H9 (cell line): ENCODE measurements at regions not wholly inside any gene's neighbourhood (a gene's known extent, or its start where the extent isn't known, plus 50 kb on each side); places are given as distances from the start of the nearest gene placed in this dataset.

Source experiments
- DNase-seq: peaks from one replicate; pipeline ENCODE4 v3.0.0-alpha.2; 2017
- H2AFZ ChIP-seq: one replicate; pipeline ENCODE4 v1.6.1; 2013; ENCODE audit warnings: mild to moderate bottlenecking, low read length, control low read depth, moderate library complexity
- H2AK5ac ChIP-seq: 2 replicates; pipeline ENCODE4 v1.6.1; 2013; ENCODE audit warnings: low read length, control low read depth, mixed read lengths; ENCODE audit not compliant: insufficient read length
- H2BK120ac ChIP-seq: one replicate; pipeline ENCODE4 v1.6.1; 2013; ENCODE audit warnings: low read depth, mild to moderate bottlenecking, low read length, control low read depth, inconsistent platforms; ENCODE audit not compliant: poor library complexity, severe bottlenecking
- H2BK12ac ChIP-seq: 2 replicates; pipeline ENCODE4 v1.6.1; 2013; ENCODE audit warnings: low read length, control low read depth, mixed read lengths, low read depth; ENCODE audit not compliant: insufficient read length
- H2BK15ac ChIP-seq: 2 replicates; pipeline ENCODE4 v1.6.1; 2013; ENCODE audit warnings: low read depth, low read length, control low read depth
- H2BK20ac ChIP-seq: one replicate; pipeline ENCODE4 v1.6.1; 2013; ENCODE audit warnings: low read depth, mild to moderate bottlenecking, low read length, control low read depth, inconsistent platforms; ENCODE audit not compliant: poor library complexity, severe bottlenecking
- H2BK5ac ChIP-seq: 2 replicates; pipeline ENCODE4 v1.6.1; 2013; ENCODE audit warnings: low read length, control low read depth, mixed read lengths; ENCODE audit not compliant: insufficient read length
- H3K14ac ChIP-seq: 2 replicates; pipeline ENCODE4 v1.6.1; 2013; ENCODE audit warnings: low read length, control low read depth; ENCODE audit not compliant: insufficient read depth
- H3K18ac ChIP-seq: 2 replicates; pipeline ENCODE4 v1.6.1; 2013; ENCODE audit warnings: low read depth, mild to moderate bottlenecking, mixed read lengths, low read length, control low read depth; ENCODE audit not compliant: insufficient read length
- H3K23ac ChIP-seq: 2 replicates; pipeline ENCODE4 v1.6.1; 2013; ENCODE audit warnings: low read length, control low read depth, mixed read lengths, low read depth; ENCODE audit not compliant: insufficient read length
- H3K23me2 ChIP-seq: 2 replicates; pipeline ENCODE4 v1.6.1; 2013; ENCODE audit warnings: low read depth, mild to moderate bottlenecking, mixed read lengths, low read length, control low read depth; ENCODE audit not compliant: insufficient read length, poor library complexity, severe bottlenecking
- H3K27ac ChIP-seq: 2 replicates; pipeline ENCODE4 v1.5.1; 2013; ENCODE audit warnings: low read length, control low read depth, mixed read lengths, low read depth; ENCODE audit not compliant: insufficient read length
- H3K27me3 ChIP-seq: 2 replicates; pipeline ENCODE4 v1.6.1; 2013; ENCODE audit warnings: low read length, control low read depth, inconsistent platforms; ENCODE audit not compliant: insufficient read depth
- H3K4ac ChIP-seq: 2 replicates; pipeline ENCODE4 v1.6.1; 2013; ENCODE audit warnings: low read depth, mild to moderate bottlenecking, control low read depth, inconsistent platforms, low read length, moderate library complexity
- H3K4me1 ChIP-seq: 2 replicates; pipeline ENCODE4 v1.6.1; 2013; ENCODE audit warnings: low read length, control low read depth, inconsistent platforms; ENCODE audit not compliant: insufficient read depth
- H3K4me2 ChIP-seq: 2 replicates; pipeline ENCODE4 v1.6.1; 2013; ENCODE audit warnings: low read length, control low read depth, mixed read lengths; ENCODE audit not compliant: insufficient read length, insufficient read depth
- H3K56ac ChIP-seq: 2 replicates; pipeline ENCODE4 v1.6.1; 2013; ENCODE audit warnings: low read depth, mild to moderate bottlenecking, mixed read lengths, low read length, control low read depth; ENCODE audit not compliant: insufficient read length
- H3K79me1 ChIP-seq: 2 replicates; pipeline ENCODE4 v1.6.1; 2013; ENCODE audit warnings: low read depth, mild to moderate bottlenecking, moderate library complexity, low read length, control low read depth, inconsistent platforms; ENCODE audit not compliant: insufficient read depth, poor library complexity, severe bottlenecking
- H3K79me2 ChIP-seq: 2 replicates; pipeline ENCODE4 v1.6.1; 2013; ENCODE audit warnings: low read length, control low read depth, inconsistent platforms; ENCODE audit not compliant: insufficient read depth
- H3K9ac ChIP-seq: 2 replicates; pipeline ENCODE4 v1.6.1; 2013; ENCODE audit warnings: low read length, control low read depth, mixed read lengths; ENCODE audit not compliant: insufficient read length; ENCODE audit errors: extremely low read depth
- H3K9me3 ChIP-seq: one replicate; pipeline ENCODE4 v1.6.1; 2013; ENCODE audit warnings: low read depth, low read length, inconsistent platforms; ENCODE audit not compliant: control insufficient read depth
- H3T11ph ChIP-seq: one replicate; pipeline ENCODE4 v1.6.1; 2013; ENCODE audit warnings: mild to moderate bottlenecking, low read length, control low read depth, inconsistent platforms
- H4K20me1 ChIP-seq: one replicate; pipeline ENCODE4 v1.6.1; 2013; ENCODE audit not compliant: control insufficient read depth, insufficient read length, insufficient read depth
- H4K5ac ChIP-seq: 2 replicates; pipeline ENCODE4 v1.6.1; 2013; ENCODE audit warnings: low read depth, mild to moderate bottlenecking, mixed read lengths, low read length, control low read depth; ENCODE audit not compliant: insufficient read length
- H4K8ac ChIP-seq: replicated peaks from 2 replicates; pipeline ENCODE4 v1.6.1; 2013; ENCODE audit warnings: low read length, control low read depth, mixed read lengths, low read depth; ENCODE audit not compliant: insufficient read length
- H4K91ac ChIP-seq: 2 replicates; pipeline ENCODE4 v1.6.1; 2013; ENCODE audit warnings: low read depth, mild to moderate bottlenecking, moderate library complexity, mixed read lengths, low read length, control low read depth; ENCODE audit not compliant: insufficient read length
- H3K27ac Mint-ChIP-seq, 3 experiments: 2 replicates in 2 of 3; 3 replicates in 1 of 3; pipeline ENCODE4 v1.8.0; 2020 to 2021; ENCODE audit warnings: mixed read lengths in 3 of 3, mild to moderate bottlenecking in 1 of 3, moderate library complexity in 1 of 3
- H3K27me3 Mint-ChIP-seq: 2 replicates; pipeline ENCODE4 v1.8.0; 2021; ENCODE audit warnings: low read depth, mild to moderate bottlenecking, moderate library complexity, mixed read lengths
- H3K36me3 Mint-ChIP-seq, 3 experiments: 2 replicates in 2 of 3; 3 replicates in 1 of 3; pipeline ENCODE4 v1.8.0; 2020 to 2021; ENCODE audit warnings: low read depth in 3 of 3, mixed read lengths in 3 of 3; ENCODE audit not compliant: insufficient read depth in 1 of 3
- H3K4me1 Mint-ChIP-seq, 2 experiments: 2 replicates each; pipeline ENCODE4 v1.8.0; 2020; ENCODE audit warnings: mixed read lengths in 2 of 2
- H3K4me3 Mint-ChIP-seq, 2 experiments: 2 replicates in 1 of 2; 3 replicates in 1 of 2; pipeline ENCODE4 v1.8.0; 2020 to 2021; ENCODE audit warnings: mild to moderate bottlenecking in 2 of 2, mixed read lengths in 2 of 2, moderate library complexity in 1 of 2
- H3K9me3 Mint-ChIP-seq, 2 experiments: 2 replicates in 1 of 2; 3 replicates in 1 of 2; pipeline ENCODE4 v1.8.0; 2020; ENCODE audit warnings: mild to moderate bottlenecking in 2 of 2, mixed read lengths in 2 of 2, moderate library complexity in 1 of 2
- CTCF ChIP-seq: fragments of 200-600 bp; sonication (generic); conservative IDR thresholded peaks from 3 replicates; pipeline ENCODE4 v1.8.0; 2021; ENCODE audit warnings: antibody characterized with exemption, mild to moderate bottlenecking
- WGBS: extraction: QIAGEN DNeasy Blood & Tissue Kit; methylation state at CpG from one replicate; pipeline ENCODE4 v1.1.7; 2013; ENCODE audit warnings: missing lambda C conversion rate, low lambda C conversion rate, mixed read lengths; ENCODE audit not compliant: insufficient read length; ENCODE audit errors: extremely low coverage; 5-methylcytosine and 5-hydroxymethylcytosine counted together

DNA sequence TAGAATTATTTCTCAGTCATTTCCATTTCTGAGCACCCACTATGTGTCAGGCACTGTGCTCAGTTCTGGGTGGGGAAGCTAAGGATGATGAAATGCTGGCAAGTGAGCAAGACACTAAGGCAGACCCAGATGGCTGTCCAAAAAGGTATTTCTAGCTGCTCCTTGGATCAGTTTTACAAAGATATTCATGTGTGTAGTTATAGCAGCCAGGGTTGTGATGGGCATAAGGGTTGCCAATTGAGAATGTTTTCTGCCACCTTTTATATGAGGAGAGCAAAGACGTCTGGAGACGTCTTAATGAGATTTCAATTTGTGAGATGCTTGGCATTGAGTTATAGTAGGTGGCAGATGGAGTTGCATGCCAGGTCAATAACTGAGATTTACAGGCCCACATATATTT, 197.1 kb upstream of the RASGRP1 start:
- no peaks in the 10 kb centered on the region for H3K23me2 ChIP-seq
- no peaks in the 10 kb centered on the region for H3K27me3 ChIP-seq
- Mint-ChIP-seq H3K27me3 (no peaks in the 10 kb centered on the region), H3K4me3 (no peak overlapping the region), H3K27ac (no peak overlapping the region), H3K36me3 (no peaks in the 10 kb centered on the region), H3K9me3 (no peaks in the 10 kb centered on the region), H3K4me1 (peaks cover 3% of the 10 kb centered on the region in 2 experiments; a peak in 1 of 4 replicates)
- no peaks in the 10 kb centered on the region for H3K79me1 ChIP-seq
- no CpG with 5 or more reads among the region's 2 CpGs for WGBS
- H3K9me3 ChIP-seq, result no peaks in the 10 kb centered on the region
- no peak overlapping the region for H4K5ac ChIP-seq
- H3K4me2 ChIP-seq, result no peak overlapping the region
- H4K8ac ChIP-seq, result no peak overlapping the region
- no peak overlapping the region for H2AFZ ChIP-seq
- H3T11ph ChIP-seq, result no peak overlapping the region
- H3K9ac ChIP-seq, result no peak overlapping the region
- no peak overlapping the region for H2BK5ac ChIP-seq
- no peak overlapping the region for H3K23ac ChIP-seq
- no peak overlapping the region for H2BK120ac ChIP-seq
- no peak overlapping the region for H3K14ac ChIP-seq
- no peaks in the 10 kb centered on the region for H4K20me1 ChIP-seq
- H2BK15ac ChIP-seq, result no peak overlapping the region
- no peak overlapping the region for H3K56ac ChIP-seq
- no peak for DNase-seq
- H2BK20ac ChIP-seq, result no peak overlapping the region
- TF ChIP-seq CTCF, result no peak
- H3K79me2 ChIP-seq, result no peaks in the 10 kb centered on the region
- no peak overlapping the region for H3K27ac ChIP-seq
- H3K18ac ChIP-seq, result no peak overlapping the region
- H2BK12ac ChIP-seq, result no peak overlapping the region
- no peak overlapping the region for H2AK5ac ChIP-seq
- no peak overlapping the region for H4K91ac ChIP-seq
- no peaks in the 10 kb centered on the region; the same call in 1 of the 2 replicates for H3K4me1 ChIP-seq
- no peak overlapping the region for H3K4ac ChIP-seq
